ENCODE measurements at regions not wholly inside any gene's neighbourhood (a gene's known extent, or its start where the extent isn't known, plus 50 kb on each side); places are given as distances from the start of the nearest gene placed in this dataset.
"Not testable (repeated sequence)": the region's sequence is repeated elsewhere in the genome, so short reads cannot be mapped to it uniquely, and the experiment has no call there.

DNA sequence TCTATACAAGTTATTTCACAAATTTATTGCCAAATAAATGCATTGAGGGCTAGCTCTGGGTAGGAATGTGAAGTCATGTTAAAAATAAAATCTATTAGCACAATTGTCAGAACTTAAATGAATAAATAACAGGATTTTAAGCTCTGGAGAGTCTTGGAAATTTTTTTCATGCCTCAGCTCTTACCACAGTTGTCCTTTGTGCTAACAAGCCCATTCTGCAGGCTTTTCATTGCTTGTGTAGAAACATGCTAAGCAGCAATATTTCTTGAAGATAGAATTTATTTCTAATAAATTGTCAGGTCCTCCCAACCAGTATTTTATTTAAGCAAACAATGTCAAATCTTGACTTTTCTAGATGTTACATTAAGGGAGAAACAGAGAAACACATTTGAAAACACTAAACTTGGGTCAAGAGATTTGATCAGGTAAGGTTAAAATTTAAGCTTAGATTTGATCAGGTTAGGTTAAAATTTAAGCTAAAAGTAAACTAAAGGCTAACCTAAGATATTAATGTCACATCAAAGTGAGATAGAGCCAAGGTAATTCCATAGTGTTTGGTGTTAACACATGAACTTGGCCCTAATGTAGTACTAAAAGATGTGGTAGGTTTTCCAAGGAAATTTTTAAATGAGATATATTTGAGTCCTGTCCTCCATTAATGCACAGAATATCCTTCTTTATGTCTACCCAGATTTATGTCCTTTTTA lies 179.1 kb upstream of the IL1RAPL1 start:
- Histone ChIP-seq H3K36me3 (no peaks in the 10 kb centered on the region), H3K4me3 (replicated peaks in 1 of 3) (no peak overlapping the region), H3K9me3 (no peaks in the 10 kb centered on the region), H3K27ac (no peak overlapping the region), H3K4me1 (no peaks in the 10 kb centered on the region), H3K27me3 (no peaks in the 10 kb centered on the region)
- intact Hi-C loops (cut with DNase I), result no loop called here
- no peak for DNase-seq
- TF ChIP-seq POLR2A (IDR thresholded peaks at IDR 0.05), result no peak

DNA sequence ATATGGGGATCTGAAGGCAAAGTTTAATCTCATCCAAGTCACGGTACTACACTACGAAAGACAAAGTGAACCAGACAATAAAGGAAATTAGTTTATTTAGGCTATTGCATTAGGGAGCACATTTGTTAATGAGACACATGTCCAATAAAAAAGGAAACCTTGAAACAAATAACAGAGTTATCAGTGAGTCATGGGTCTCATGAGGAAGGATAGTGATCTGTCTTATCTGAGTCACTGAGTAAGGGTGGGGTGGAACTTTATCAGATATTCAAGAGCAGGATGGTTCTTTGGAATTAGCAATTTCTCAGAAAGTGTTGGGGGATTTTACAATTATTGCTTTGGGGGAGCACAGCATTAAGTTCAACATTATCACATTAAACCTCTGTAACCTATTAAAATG lies 188.9 kb upstream of the IL1RAPL1 start:
- Histone ChIP-seq H3K27me3 (no peaks in the 10 kb centered on the region), H3K4me3 (replicated peaks in 1 of 3) (no peak overlapping the region), H3K9me3 (no peaks in the 10 kb centered on the region), H3K4me1 (no peaks in the 10 kb centered on the region), H3K27ac (no peak overlapping the region), H3K36me3 (no peaks in the 10 kb centered on the region)
- intact Hi-C loops (cut with DNase I), result no loop called here
- DNase-seq, result no peak
- WGBS, 2 donors, result 83 to 90% methylated on average over 2 of the region's 2 CpGs
- TF ChIP-seq POLR2A (IDR thresholded peaks at IDR 0.05), result no peak
- TF ChIP-seq, protein P1, sequence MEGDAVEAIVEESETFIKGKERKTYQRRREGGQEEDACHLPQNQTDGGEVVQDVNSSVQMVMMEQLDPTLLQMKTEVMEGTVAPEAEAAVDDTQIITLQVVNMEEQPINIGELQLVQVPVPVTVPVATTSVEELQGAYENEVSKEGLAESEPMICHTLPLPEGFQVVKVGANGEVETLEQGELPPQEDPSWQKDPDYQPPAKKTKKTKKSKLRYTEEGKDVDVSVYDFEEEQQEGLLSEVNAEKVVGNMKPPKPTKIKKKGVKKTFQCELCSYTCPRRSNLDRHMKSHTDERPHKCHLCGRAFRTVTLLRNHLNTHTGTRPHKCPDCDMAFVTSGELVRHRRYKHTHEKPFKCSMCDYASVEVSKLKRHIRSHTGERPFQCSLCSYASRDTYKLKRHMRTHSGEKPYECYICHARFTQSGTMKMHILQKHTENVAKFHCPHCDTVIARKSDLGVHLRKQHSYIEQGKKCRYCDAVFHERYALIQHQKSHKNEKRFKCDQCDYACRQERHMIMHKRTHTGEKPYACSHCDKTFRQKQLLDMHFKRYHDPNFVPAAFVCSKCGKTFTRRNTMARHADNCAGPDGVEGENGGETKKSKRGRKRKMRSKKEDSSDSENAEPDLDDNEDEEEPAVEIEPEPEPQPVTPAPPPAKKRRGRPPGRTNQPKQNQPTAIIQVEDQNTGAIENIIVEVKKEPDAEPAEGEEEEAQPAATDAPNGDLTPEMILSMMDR (IDR thresholded peaks at IDR 0.05), result no peak

DNA sequence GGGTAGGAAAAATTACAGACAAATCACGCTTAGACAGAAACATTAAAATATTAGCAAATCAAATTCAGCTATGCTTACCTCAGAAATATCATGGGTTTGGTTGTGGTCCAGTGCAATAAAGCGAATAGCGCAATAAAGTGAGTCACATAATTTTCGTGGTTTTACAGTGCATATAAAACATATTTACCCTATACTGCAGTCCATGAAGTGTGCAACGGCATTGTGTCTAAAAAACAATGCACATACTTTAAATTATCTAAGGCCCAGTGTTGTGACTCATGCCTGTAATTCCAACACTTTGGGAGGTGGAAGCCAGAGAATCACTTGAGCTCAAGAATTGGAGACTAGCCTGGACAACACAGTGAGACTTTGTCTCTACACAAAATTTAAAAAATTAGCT lies 195.7 kb upstream of the IL1RAPL1 start:
- no peak overlapping the region for H3K27ac ChIP-seq
- 94 to 95% methylated on average over 5 of the region's 5 CpGs for WGBS, 2 donors

DNA sequence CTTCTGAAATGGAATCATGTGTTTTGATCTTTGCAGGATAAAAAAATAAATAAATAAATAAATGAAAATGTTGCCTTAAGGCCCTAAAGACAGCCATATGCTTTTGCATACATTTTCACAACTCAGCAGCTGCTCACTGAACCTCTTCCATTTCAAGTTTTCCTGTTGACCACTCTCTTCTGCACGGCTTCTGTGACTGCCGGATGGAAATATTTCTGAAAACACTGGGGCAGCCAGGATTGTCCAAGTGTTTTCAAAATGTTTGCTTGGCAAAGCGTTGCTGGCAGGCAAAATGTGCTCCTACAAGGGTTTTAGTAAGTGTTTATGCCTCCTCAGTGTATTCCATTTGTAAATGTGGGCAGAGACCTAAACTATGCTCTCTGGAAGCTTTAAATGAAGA lies 208.1 kb upstream of the IL1RAPL1 start:
- peak; percentile 42 to 49 for DNase-seq
- WGBS, 2 donors, result 17 to 45% methylated on average over 2 to 3 of the region's 3 CpGs
- no peaks in the 10 kb centered on the region for H3K9me3 ChIP-seq
- TF ChIP-seq, protein P1 (IDR thresholded peaks at IDR 0.05), result no peak
- TF ChIP-seq POLR2A (IDR thresholded peaks at IDR 0.05), result no peak
- H3K36me3 ChIP-seq, result no peaks in the 10 kb centered on the region
- H3K4me1 ChIP-seq, result peaks cover 0 to 10% of the 10 kb centered on the region in 2 donors
- intact Hi-C loops (cut with DNase I), result no loop called here
- H3K4me3 ChIP-seq (replicated peaks in 1 of 3), result no peak overlapping the region
- H3K27me3 ChIP-seq, result no peaks in the 10 kb centered on the region
- peak overlapping the region in 1 of 3 donors; percentile 46 for H3K27ac ChIP-seq

More for the DNA sequence above, 195.7 kb upstream of the IL1RAPL1 start:
- Histone ChIP-seq H3K4me3 (replicated peaks in 1 of 3) (no peak overlapping the region), H3K36me3 (no peaks in the 10 kb centered on the region), H3K9me3 (no peaks in the 10 kb centered on the region), H3K27me3 (no peaks in the 10 kb centered on the region), H3K4me1 (no peaks in the 10 kb centered on the region)
- intact Hi-C loops (cut with DNase I), result no loop called here
- DNase-seq, result no peak
- TF ChIP-seq POLR2A (IDR thresholded peaks at IDR 0.05), result no peak
- TF ChIP-seq, protein P1 (IDR thresholded peaks at IDR 0.05), result no peak

DNA sequence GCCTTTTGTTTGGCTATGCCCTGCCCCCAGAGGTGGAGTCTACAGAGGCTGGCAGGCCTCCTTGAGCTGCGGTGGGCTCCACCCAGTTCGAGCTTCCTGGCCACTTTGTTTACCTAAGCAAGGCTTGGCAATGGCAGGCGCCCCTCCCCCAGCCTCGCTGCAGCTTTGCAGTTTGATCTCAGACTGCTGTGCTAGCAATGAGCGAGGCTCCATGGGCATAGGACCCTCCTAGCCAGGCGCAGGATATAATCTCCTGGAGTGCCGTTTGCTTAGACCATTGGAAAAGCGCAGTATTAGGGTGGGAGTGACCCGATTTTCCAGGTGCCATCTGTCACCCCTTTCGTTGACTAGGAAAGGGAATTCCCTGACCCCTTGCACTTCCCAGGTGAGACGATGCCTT lies 219.6 kb upstream of the IL1RAPL1 start:
- H3K4me1 ChIP-seq; H3K36me3 ChIP-seq; DNase-seq; H3K27me3 ChIP-seq; intact Hi-C loops (cut with DNase I); H3K9me3 ChIP-seq; H3K4me3 ChIP-seq (replicated peaks in 1 of 3); H3K27ac ChIP-seq: not testable (repeated sequence)
- 90 to 100% methylated on average over 2 to 8 of the region's 11 CpGs for WGBS, 2 donors

DNA sequence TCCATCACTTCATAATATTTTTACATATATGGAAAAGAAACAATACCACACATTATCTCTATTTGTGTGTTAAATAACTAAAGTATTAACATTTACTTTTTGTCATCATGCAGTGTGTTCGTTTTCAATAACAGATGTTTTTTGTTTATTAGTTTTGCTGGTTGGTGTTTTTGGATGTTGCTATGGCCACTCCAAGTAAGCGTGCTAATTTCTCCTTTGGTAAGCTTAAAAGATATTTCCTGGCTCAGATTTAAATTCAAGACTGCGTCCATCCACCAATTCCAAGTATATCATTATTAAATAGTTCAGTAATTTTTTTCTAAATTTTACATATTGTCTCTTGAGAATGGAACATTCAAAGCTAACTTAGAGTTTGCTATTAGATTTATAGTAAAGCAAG lies 235.4 kb upstream of the IL1RAPL1 start:
- intact Hi-C loops (cut with DNase I), result no loop called here
- no peak for DNase-seq
- Histone ChIP-seq H3K4me3 (replicated peaks in 1 of 3) (no peak overlapping the region), H3K27ac (no peak overlapping the region), H3K36me3 (no peaks in the 10 kb centered on the region), H3K9me3 (no peaks in the 10 kb centered on the region), H3K4me1 (no peaks in the 10 kb centered on the region), H3K27me3 (peaks cover 3% of the 10 kb centered on the region)
- WGBS, 2 donors, result 60 to 83% methylated on average over 3 of the region's 3 CpGs
- no peak for TF ChIP-seq POLR2A (IDR thresholded peaks at IDR 0.05)
- TF ChIP-seq, protein P1 (IDR thresholded peaks at IDR 0.05), result no peak
